HepG2 (cell line): ENCODE measurements at regions not wholly inside any gene's neighbourhood (a gene's known extent, or its start where the extent isn't known, plus 50 kb on each side); places are given as distances from the start of the nearest gene placed in this dataset.

Experiments
- ATAC-seq: fragments of 200-7000 bp; cut with Tn5 transposase; 3 replicates; pipeline ENCODE4 v1.9.1; 2020; ENCODE audit warnings: mild to moderate bottlenecking, moderate library complexity
- BruUV-seq: library from RNA; stranded (reverse); fragments of 400-500 nt; replicated peaks from 2 replicates; lab custom pipeline; 2021; lab: Mats Ljungman, UMichigan
- CTCF ChIA-PET: fragments of 300-600 bp; formaldehyde crosslinking; extraction: SDS; loops from one replicate; lab custom pipeline; 2021; ENCODE audit warnings: low total read pairs, inconsistent platforms, low intra/inter-chr PET ratio; lab: Yijun Ruan, JAX
- POLR2A ChIA-PET: fragments of 350-600 bp; sonication (Branson Sonifier 250); formaldehyde crosslinking; loops from one replicate; lab custom pipeline; 2020; ENCODE audit warnings: antibody characterized with exemption, inconsistent platforms; lab: Yijun Ruan, JAX
- DNase-seq: peaks from one replicate; pipeline ENCODE4 v3.0.0-alpha.2; 2015; ENCODE audit warnings: low spot score
- FAIRE-seq: peaks from 3 replicates; lab custom pipeline; 2011; peaks lifted over from hg19 to GRCh38; lab: Jason Lieb, UNC
- H2AFZ ChIP-seq: one replicate; pipeline ENCODE4 v1.6.1; 2011; ENCODE audit warnings: low read length, inconsistent platforms
- H3K27ac ChIP-seq: fragments of 300-600 bp; 3 replicates; pipeline ENCODE4 v1.8.0; 2011; ENCODE audit warnings: mixed run types, mild to moderate bottlenecking, mixed read lengths, low read length, inconsistent platforms; ENCODE audit not compliant: insufficient read depth; ENCODE audit errors: extremely low read length
- H3K27me3 ChIP-seq, 2 experiments: fragments of 200-600 bp in 1 of 2; 2 replicates in 1 of 2; 3 replicates in 1 of 2; pipeline versions ENCODE4 v1.6.0 to v1.8.0; 2011; ENCODE audit warnings: low read length in 2 of 2, mild to moderate bottlenecking in 2 of 2, moderate library complexity in 2 of 2, inconsistent platforms in 1 of 2; ENCODE audit not compliant: insufficient read depth in 2 of 2, control insufficient read depth in 1 of 2
- H3K36me3 ChIP-seq, 2 experiments: fragments of 200-600 bp in 1 of 2; replicated peaks in 1 of 2; 2 replicates in 1 of 2; 3 replicates in 1 of 2; pipeline versions ENCODE4 v1.5.1 to v1.8.0; 2011; ENCODE audit warnings: low read length in 2 of 2, inconsistent platforms in 1 of 2; ENCODE audit not compliant: insufficient read depth in 2 of 2, control insufficient read depth in 1 of 2
- H3K4me1 ChIP-seq: 2 replicates; pipeline ENCODE4 v1.5.1; 2012; ENCODE audit warnings: low read length, inconsistent platforms; ENCODE audit not compliant: insufficient read depth
- H3K4me2 ChIP-seq: 2 replicates; pipeline ENCODE4 v1.6.0; 2011; ENCODE audit warnings: low read depth, low read length, inconsistent platforms
- H3K4me3 ChIP-seq, 3 experiments: fragments of 200-600 bp in 1 of 3; sonication (generic), shearing (Covaris generic) in 1 of 3; replicated peaks in 1 of 3; 2 replicates each; pipeline ENCODE4 v1.5.1; 2011 to 2016; ENCODE audit warnings: low read length in 3 of 3, inconsistent platforms in 2 of 3, low read depth in 2 of 3, mild to moderate bottlenecking in 2 of 3, control low read depth in 1 of 3, mixed read lengths in 1 of 3; ENCODE audit not compliant: insufficient read depth in 1 of 3
- H3K79me2 ChIP-seq: one replicate; pipeline ENCODE4 v1.6.1; 2011; ENCODE audit warnings: low read length, inconsistent platforms; ENCODE audit not compliant: insufficient read depth
- H3K9ac ChIP-seq: 2 replicates; pipeline ENCODE4 v1.6.0; 2011; ENCODE audit warnings: mild to moderate bottlenecking, low read depth, low read length, inconsistent platforms; ENCODE audit not compliant: insufficient read depth
- H3K9me3 ChIP-seq: 2 replicates; pipeline ENCODE4 v1.5.1; 2012; ENCODE audit warnings: mild to moderate bottlenecking, low read length
- H4K20me1 ChIP-seq: 2 replicates; pipeline ENCODE4 v1.6.0; 2011; ENCODE audit warnings: inconsistent platforms, mild to moderate bottlenecking, low read length, moderate library complexity; ENCODE audit not compliant: insufficient read depth
- FIP1L1 ChIP-seq: fragments of 200-400 bp; formaldehyde crosslinking; IDR thresholded peaks from 2 replicates; pipeline ENCODE4 v1.6.1; 2018; ENCODE audit warnings: low read depth, mild to moderate bottlenecking, low read length, moderate library complexity, borderline replicate concordance; ENCODE audit not compliant: insufficient read depth
- GFI1 ChIP-seq: sonication (generic); formaldehyde crosslinking; IDR thresholded peaks from 2 replicates; pipeline ENCODE4 v1.5.0; 2020; ENCODE audit warnings: missing genetic modification reagents, mild to moderate bottlenecking, borderline replicate concordance
- SNAPC5 ChIP-seq: sonication (generic); formaldehyde crosslinking; IDR thresholded peaks from 2 replicates; pipeline ENCODE4 v1.8.1; 2023; ENCODE audit warnings: mild to moderate bottlenecking, missing genetic modification reagents, borderline replicate concordance
- SP1 ChIP-seq, 2 experiments: fragments of 450-650 bp in 1 of 2; sonication (generic) in 1 of 2; formaldehyde crosslinking in 1 of 2; IDR thresholded peaks; 2 replicates each; pipeline versions ENCODE4 v1.4.0 to v1.6.1; 2016 to 2020; ENCODE audit warnings: missing genetic modification reagents in 1 of 2
- THRA ChIP-seq: sonication (generic); formaldehyde crosslinking; IDR thresholded peaks from 2 replicates; pipeline ENCODE4 v1.4.0; 2020; ENCODE audit warnings: missing genetic modification reagents, borderline replicate concordance
- ZBTB7A ChIP-seq: sonication (generic); formaldehyde crosslinking; IDR thresholded peaks from 2 replicates; pipeline ENCODE4 v1.8.0; 2022; ENCODE audit warnings: mild to moderate bottlenecking, missing genetic modification reagents
- ZNF18 ChIP-seq: sonication (generic); formaldehyde crosslinking; IDR thresholded peaks from 2 replicates; pipeline ENCODE4 v1.8.0; 2022; ENCODE audit warnings: mild to moderate bottlenecking, missing genetic modification reagents; ENCODE audit not compliant: insufficient replicate concordance
- ZNF354B ChIP-seq: sonication (generic); formaldehyde crosslinking; IDR thresholded peaks from 2 replicates; pipeline ENCODE4 v1.8.0; 2022; ENCODE audit warnings: mild to moderate bottlenecking, missing genetic modification reagents
- ZNF567 ChIP-seq: sonication (generic); formaldehyde crosslinking; IDR thresholded peaks from 2 replicates; pipeline ENCODE4 v1.8.1; 2023; ENCODE audit warnings: mild to moderate bottlenecking, missing genetic modification reagents, borderline replicate concordance
- WGBS: methylation state at CpG from one replicate; pipeline ENCODE4 v1.1.6; 2017; ENCODE audit warnings: low lambda C conversion rate; 5-methylcytosine and 5-hydroxymethylcytosine counted together
- in situ Hi-C: cut with HindIII; loops from 2 replicates; pipeline ENCODE4 v1.10.0; 2017; ENCODE audit warnings: low pct_unique_long_range_greater_than_20kb; ENCODE audit not compliant: extremely low pct_ligation_motif_present
- intact Hi-C: fragments of 100-400 bp; cut with micrococcal nuclease; formaldehyde crosslinking; loops from one replicate; pipeline ENCODE4 v1.10.0; 2022; ENCODE audit not compliant: unreplicated experiment

- DNase-seq = no peak
- Histone ChIP-seq H2AFZ (no peak overlapping the region), H3K27ac (no peak overlapping the region), H3K36me3 (no peaks in the 10 kb centered on the region), H3K9ac (no peak overlapping the region), H3K79me2 (no peaks in the 10 kb centered on the region), H3K9me3 (no peaks in the 10 kb centered on the region), H3K4me2 (no peak overlapping the region), H4K20me1 (no peaks in the 10 kb centered on the region), H3K27me3 (peaks cover 0 to 9% of the 10 kb centered on the region in 2 experiments; a peak in 3 of 5 replicates), H3K4me3 (no peak overlapping the region), H3K4me1 (peaks cover 2% of the 10 kb centered on the region)
- FAIRE-seq = no peak
- BruUV-seq = no TSS peak
- in situ Hi-C loops (no loop called here), intact Hi-C loops (no loop called here)
- POLR2A ChIA-PET = no interaction called here
- 18% methylated on average over 5 of the region's 5 CpGs for WGBS
- ATAC-seq = no peak
- CTCF ChIA-PET = no interaction called here
- TF ChIP-seq ZBTB7A (CRISPR knock-in tag) (no peak), GFI1 (CRISPR knock-in tag) (no peak), SP1 (IDR thresholded peaks at IDR 0.05) (no peak), SP1 (CRISPR knock-in tag; IDR thresholded peaks at IDR 0.05) (no peak), ZNF567 (CRISPR knock-in tag) (no peak), FIP1L1 (no peak), ZNF354B (no peak), SNAPC5 (no peak), THRA (CRISPR knock-in tag) (no peak), ZNF18 (CRISPR knock-in tag) (no peak)
Measured at GRCh38 chr6:131372535-131372934, 200.5 kb upstream of the ARG1 start.
